Stimulated activated CD4-positive, alpha-beta T cell treated with anti-CD3 and anti-CD28 coated beads, Interleukin-1b, Interleukin-23, amount 100 ng/mL, for 48 hours (primary cell): ENCODE measurements at regions not wholly inside any gene's neighbourhood (a gene's known extent, or its start where the extent isn't known, plus 50 kb on each side); places are given as distances from the start of the nearest gene placed in this dataset.
A peak's percentile ranks its signal among the peaks of the same experiment; 100 is the strongest.

Source experiments
- DNase-seq: peaks from one replicate; pipeline ENCODE4 v3.0.0-alpha.2; 2020

DNA sequence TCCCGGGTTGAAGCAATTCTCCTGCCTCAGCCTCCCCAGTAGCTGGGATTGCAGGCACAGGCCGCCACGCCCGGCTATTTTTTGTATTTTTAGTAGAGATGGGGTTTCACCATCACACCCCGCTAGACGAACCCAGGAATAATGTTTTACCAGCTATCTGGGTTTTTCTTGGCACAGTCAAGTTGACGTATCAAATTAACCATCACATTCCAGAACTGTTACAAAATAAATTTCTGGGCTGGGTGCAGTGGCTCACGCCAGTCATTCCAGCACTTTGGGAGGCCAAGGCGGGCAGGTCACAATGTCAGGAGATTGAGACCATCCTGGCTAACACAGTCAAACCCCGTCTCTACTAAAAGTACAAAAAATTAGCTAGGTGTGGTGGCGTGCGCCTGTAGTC, 501.2 kb downstream of the SHISA9 start:
- DNase-seq: no peak

DNA sequence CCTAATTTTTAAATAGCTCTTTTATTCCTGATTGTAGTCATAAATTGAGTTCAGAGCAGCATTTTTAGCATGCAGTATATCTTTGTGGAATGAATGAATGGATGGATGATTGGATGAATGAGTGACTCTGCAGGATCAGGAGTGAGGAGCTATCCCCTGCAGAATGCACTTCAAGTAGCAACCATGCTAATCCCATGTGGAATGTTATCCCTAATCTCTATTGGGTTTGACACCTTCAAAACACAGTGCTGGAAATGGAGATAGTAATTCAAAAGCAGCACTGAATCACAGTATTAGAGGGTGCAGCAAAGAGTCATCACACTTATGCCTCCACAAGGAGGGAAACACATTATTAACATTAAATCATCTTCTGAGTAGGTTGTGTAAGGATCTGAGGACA, 501.9 kb downstream of the SHISA9 start:
- DNase-seq: no peak

DNA sequence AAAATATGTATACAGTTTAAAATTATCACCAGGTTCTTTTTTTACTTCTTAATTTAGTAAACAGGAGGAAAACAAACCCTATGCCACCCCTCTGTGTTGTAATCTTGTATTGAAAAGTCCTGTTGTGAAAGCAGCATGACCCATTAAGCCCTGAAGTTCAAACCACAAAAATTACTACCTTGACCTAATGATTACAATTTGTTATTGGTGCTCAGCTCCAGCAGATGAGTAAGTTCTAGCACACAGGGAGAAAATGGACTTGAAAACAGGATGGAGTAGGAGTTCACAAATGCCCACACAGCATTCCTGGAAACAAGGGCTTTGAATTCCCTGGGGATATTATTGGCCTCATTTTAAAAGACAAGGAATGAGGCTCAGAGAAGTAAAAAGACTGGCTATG, 505.8 kb upstream of the ERCC4 start:
- DNase-seq: no peak

DNA sequence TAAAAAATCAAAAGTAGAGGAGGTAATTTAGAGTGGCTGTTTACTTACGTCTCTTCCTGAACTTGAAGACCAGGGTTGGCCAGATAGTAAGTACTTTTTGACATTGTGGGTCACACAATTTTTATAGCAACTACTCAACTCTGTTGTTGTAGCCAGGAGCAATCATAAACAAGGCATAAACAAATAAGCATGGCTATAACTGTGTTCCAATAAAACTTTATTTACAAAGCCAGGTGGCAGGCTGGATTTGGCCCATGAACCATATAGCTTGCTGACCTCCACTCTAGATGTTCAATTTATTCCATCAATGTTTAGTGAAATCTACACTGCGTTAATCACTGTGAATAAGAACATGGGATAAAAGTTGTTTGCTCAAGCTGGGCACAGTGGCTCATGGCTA, 500.4 kb upstream of the ERCC4 start:
- no peak for DNase-seq

DNA sequence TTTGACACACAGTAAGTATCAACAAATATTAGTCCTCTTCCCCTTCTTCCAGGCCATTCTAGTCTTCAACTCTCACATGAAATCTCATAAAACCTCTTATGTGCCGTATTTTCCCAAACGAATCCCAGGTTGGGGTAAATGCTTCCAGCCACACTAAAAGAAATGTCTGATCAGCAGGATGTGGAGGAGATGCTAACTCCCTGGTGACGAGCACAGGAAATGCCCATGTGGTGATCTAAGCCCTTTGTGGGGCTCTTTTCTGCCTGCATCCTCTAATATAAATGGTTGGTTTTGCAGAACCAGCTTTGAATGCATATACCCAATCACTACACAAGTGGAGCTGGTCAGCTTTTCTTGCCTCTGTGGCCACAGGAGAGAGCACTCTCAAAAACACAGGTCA, 498.2 kb upstream of the ERCC4 start:
- DNase-seq: no peak

DNA sequence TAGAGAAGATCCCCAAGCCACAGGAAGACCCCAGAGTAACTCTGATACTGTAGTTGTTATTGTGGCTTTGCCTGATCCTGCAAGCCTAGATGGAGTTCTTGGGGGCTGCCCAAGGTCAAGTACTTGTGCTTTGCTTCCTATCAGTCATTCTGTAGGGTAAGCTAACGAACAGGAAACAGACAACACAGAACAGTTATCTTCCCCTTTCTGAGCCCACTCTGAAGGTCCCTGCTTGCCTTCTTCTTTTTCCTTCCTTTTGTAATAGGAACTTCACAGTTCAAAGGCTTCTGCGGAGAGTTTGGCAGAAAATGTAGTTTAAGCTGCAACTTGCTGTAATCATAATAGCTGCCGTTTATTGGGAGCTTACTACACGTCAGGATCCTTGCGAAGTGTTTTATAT, 494.1 kb upstream of the ERCC4 start:
- no peak for DNase-seq

DNA sequence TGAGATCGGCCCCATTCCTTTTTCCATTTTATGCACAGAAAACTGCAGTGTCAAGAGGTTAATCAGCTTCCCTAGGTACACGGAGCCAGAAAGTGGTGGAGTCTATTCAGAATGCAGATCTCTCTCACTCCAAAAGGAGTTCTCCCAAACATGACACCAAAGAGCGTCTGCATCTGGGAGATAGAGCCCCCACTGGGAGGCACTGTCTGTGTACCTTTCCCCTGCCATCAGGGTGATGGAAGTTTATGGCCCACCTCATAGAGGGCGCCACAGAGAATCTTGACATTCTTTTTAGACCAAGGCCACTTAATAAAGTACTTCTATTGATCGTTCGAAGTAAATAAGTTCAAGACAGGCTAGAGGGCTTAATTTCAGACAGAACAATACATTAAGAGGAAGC, 493.7 kb upstream of the ERCC4 start:
- no peak for DNase-seq

DNA sequence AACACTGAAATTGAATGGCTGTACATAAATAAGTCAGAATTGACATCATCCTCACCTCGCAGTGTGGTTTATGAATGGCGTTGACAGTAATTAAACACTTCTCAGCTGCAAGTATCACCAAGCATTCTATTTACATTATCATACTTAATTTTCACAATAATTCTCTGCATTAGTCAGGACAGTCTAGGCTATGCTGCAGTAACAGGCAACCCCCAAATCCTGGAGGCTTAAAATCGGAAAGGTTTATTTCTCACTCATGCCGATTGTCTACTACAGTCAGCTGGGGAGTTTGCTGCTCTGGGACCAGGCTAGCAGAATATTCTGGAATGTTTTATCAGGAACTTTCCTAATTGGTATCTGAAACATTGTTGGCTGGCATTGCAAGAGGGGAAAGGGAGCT, 493.2 kb upstream of the ERCC4 start:
- no peak for DNase-seq

DNA sequence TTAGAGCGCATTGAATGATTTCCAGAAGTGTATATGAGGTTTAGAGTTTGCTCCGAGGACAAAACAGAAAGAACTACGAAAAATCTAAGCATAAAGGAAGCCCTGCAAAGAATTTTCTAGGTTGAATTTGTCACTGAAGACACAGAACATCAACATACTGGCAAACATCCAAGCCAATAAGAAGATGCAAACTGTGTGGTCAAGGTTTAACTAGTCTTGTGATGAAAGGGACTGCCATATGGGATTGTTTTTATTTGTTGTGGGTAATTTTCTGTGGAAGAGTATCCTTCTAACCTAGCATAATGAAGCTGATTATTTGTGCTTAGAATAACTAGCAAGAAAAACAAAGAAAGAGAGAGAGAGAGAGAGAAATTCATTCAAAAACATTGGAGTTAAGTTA, 492.0 kb upstream of the ERCC4 start:
- DNase-seq: no peak

DNA sequence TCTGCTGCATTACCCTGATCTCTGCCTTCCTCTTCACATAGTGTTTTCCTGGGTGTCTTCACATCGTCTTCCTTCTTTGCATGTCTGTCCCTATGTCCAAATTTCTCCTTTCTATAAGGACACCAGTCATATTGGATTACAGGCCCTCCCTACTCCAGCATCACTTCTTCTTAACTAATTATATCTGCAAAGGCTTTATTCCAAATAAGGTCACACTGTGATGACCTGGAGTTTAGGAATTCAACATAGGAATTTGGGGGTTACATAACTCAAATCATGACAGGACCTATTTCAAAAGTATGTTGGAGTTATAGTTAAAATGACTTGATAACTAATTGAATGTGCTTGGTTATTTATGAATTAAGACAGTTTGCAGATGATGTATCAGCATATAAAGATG, 490.5 kb upstream of the ERCC4 start:
- no peak for DNase-seq

DNA sequence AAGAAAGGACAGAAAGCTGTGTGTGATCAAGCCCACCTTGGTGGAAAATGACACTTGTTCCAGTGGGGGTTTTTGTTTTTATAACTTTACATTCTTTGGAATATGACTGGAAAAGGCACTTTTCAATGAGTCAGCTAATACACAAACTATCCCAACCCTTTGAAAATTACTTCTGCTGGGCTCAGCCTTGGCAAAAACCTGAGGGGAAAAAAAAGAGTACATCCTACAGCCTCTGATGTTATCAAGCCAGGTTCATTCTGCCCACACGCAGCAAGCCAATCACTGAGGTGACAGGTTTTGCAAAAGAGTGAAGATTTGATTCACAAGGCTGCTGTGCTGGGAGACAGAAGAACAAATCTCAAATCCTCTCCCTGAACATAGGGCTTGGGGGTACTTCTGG, 484.5 kb upstream of the ERCC4 start:
- peak; percentile 2 for DNase-seq

DNA sequence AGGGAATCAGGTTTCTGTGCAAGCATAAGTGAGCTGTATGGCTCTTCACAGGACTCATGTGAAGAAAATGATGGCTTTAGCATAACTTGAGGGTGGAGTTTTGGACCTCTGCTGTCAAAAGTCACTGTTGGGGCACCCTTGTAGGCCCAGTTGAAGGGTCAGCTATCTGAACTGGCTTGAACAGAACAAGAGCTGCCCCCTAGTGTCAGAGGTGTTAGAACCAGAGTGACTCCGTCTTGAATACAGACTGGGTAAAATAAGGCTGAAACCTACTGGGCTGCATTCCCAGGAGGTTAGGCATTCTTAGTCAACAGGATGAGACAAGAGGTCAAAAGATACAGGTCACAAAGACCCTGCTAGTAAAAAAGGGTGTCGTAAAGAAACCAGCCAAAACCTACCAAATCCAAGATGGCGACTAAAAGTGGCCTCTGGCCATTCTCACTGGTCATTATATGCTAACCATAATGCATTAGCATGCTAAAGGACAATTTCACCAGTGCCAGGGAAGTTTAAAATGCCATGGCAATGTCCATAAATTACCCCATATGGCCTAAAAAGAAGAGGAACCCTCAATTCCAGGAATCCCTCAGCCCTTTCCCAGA, 484.0 kb upstream of the ERCC4 start:
- DNase-seq: no peak

DNA sequence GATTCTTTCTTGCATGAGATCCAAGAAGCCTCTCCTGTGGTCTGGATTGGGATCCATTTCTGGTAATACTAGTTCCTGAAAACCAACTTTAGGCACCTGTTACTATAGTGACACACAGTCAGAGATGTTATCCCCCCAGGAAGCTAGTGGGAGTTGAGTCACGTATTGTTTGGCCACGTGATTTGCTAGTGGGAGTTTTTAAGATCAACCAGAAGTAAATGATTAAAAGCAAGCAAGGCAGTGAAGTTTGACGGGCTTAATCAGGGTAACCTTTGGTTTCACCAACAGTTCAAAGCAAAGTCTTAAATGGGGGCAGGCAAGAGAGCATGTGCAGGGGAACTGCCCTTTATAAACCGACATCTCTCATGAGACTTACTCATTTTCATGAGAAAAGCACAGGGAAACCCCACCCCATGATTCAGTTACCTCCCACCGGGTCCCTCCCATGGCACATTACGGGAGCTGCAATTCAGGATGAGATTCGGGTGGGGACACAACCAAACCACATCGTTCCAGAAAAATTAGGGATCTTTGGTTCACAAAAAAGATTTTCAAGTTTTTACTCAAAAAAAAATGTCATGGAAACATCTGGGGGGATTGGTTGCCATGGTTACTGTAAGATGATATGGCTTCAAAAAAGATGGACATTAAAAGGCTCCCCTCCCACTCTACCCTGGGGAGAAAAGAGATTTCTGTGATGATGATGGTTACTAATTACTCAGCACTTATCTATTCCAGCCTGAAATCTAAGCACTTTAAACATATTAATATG, 483.1 kb upstream of the ERCC4 start:
- peak; percentile 13 for DNase-seq

DNA sequence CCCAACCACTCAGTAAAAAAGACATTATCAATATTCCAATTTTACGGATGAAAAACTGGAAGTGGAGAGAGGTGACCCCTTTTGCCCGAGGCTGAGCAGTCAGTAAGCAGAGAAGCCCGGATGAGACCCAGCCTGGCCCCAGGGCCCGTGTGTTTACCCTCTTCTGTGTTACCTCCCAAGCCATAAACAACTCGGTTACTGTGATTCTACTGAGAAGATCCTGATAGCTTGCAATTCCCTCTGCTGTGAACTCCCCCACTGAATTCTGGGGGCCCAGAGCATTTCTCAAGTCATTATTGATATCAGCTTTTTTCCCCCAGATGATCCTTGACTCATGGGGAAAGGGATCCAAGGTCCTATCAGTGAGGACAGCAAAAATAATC, 482.6 kb upstream of the ERCC4 start:
- DNase-seq: no peak

DNA sequence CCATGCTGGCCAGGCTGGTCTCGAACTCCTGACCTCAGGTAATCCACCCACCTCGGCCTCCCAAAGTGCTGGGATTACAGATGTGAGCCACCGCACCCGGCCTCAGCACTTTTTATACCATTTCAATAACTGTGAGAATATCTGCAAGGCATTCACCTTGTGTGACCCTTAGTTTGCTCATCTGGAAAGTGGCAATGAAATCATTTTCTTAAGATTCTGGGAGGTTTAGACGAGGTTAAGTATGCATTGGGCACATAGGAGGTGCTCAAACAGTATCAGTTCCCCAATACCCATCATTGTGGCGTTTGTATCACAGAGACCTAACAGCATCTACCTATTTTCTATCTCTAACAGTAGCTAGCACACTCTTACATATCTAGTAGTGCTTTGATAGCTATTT, 481.9 kb upstream of the ERCC4 start:
- no peak for DNase-seq

DNA sequence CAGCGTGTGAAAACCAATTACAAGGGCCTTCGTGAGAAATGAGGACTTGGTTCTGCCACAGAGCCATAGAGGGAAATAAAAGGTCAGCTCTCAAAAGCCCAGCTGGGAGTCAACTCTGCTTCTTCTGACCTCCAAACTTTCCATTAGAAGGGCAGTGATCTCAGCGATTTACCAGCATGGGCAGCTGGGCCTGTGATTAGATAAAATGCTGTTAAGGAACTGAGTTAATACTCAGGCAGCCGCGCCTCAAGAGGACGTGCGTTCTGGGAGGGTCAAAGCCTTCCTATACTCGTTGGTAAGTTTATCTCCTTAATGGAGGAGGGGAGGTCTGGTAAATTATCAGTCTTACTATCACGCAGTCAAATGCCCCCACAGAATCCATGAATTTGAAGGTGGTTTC, 480.2 kb upstream of the ERCC4 start:
- no peak for DNase-seq

DNA sequence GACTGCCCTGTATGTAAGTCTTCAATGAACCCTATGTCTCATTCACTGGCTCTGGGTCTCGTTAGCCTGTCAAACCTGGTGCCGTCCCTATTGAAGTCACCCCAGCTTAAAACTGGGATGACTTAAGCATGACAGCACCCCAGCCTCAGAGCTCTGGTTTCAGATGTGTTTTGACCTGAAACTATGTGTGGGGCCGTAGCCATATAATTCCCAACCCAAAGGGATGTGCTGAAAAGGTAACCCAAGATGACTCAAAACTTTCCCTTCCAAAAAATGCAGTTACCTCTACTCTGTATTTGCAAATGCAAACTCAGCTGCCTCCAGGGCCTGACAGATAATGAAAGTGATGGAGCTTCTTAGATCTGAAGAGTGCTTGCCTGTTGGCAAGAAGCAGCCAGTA, 478.3 kb upstream of the ERCC4 start:
- peak; percentile 21 for DNase-seq

DNA sequence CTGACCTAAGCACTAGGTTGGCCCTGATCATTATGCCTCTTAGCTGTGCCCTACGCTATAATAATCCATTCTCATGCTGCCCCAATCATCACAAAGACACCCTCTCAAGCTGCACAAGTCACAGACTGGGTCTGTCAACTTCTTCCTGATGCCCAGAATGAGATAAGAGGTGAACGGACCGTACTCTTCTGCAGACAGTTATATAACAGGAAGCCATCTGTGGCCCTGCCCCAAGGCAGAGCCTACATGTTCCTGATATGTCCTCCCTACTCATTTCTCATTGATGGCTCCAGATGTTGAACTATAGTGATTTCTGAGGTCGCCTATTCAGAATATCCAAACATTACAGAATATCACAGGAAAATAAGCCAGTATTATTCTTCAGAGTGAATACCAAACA, 471.6 kb upstream of the ERCC4 start:
- no peak for DNase-seq

DNA sequence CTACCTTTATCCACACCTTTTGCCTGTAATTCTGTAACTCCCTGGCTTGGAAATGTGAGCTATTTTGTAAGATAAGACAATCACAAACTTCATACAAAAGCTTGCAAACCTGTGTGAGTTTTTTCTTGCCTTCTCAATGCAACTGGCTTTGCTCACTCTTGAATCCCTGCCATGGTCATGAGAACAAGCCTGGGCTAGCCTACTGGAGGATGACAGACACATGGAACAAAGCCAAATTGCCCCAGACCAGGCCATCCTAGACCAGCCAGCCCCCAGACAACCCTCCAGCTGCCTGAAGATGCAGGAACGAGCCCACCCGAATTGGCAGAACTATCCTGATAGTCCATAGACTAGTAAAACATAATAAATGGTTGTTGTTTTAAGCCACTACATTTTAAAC, 466.6 kb upstream of the ERCC4 start:
- no peak for DNase-seq

DNA sequence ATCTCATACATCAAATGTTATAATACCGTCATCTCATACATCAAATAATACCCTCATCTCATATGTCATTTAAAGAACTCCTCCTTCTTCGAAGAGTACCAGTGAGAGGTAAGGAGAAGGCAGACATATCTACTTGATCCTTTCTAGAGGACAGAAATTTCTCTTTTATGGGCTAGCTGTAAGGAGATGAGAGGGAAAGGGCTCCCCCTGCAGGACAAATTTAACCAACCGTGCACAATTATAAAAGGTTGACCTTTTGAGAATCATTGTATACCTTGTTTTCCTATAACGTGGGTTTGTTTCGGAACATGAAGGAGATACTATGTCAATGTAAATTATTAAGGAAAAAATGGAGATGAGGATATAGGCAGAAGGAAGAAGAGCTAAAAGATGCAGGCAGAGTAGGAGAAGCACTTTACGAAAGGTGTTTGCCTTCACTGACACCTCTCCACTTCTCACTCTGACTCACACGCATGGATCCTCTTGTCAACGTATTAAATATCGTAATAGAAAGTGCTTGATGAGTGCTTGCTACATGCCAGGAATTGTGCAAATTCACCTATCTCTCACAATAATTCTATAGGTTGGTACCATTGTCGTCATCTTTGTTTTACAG, 465.9 kb upstream of the ERCC4 start:
- peak; percentile 4 for DNase-seq

DNA sequence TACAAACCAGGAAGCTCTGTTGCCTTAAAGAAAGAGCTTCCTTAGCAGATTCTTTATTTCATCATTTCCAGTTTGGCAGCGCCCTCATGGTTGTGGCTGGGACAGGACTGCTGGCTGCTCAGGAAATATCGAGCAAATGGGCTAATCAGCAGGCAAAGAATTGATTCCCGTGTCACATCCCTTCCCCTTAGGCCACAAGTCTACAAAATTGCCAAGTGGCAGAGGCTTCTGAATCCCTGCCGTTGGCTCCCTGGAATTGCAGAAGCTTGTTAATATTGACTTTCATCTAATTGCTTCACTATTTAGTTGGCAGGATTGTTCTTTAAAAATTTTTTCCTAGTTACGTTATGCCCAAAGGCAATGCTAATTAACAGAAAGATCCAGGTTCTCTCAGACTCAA, 456.3 kb upstream of the ERCC4 start:
- no peak for DNase-seq

DNA sequence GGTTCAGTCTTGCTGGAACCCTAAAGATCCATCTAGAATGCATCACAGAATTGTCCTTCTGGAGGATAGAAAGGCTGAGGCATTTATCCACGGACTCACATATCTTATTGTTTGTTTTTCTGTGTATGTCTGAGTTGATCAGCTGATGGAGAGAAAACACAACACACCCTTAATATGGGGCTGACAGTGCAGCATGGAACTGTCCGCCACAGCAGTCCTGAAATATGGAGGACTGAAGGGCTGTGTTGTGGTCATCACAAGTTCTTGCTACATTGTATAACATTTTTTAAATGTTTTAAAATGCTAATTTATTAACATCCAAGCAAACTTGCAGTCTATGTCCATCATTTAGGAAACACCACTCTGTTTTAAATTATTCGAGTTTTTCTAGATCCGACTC, 448.9 kb upstream of the ERCC4 start:
- no peak for DNase-seq

DNA sequence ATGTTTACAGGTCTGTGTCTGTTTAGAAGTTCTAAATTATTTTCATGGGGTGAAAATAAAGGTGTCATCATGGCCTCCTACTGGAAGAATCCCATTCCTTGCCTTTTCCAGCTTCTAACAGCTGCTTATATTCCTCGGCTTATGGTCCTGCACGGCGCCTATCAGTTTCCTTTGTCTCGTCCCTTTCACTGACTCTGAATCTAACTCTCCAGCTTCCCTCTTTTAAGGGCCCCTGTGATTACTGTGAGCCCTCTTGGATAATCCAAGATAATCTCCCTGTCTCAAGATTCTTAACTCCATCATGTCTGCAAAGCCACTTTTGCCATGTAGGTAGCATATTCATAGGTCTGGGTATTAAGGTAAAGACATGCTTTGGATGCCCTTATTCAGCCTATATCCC, 441.0 kb upstream of the ERCC4 start:
- DNase-seq: no peak

DNA sequence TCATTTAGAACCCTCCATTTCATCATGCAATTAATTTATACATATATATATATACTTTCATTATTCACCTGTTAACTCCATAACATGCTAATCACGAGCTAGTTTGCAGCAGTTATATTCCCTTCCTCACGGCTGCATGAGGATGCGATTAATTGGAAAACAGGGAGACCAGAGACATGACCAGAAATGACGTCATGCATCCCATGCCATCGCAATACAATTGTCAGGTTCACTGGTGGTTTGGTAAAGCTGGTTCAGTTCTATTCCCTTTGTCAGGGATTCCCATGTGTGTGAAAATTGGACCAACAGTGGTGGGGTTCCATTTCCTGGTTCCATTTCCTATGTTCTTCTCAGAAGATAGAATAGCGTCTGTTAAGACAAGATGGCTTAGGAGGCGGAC, 440.4 kb upstream of the ERCC4 start:
- no peak for DNase-seq

DNA sequence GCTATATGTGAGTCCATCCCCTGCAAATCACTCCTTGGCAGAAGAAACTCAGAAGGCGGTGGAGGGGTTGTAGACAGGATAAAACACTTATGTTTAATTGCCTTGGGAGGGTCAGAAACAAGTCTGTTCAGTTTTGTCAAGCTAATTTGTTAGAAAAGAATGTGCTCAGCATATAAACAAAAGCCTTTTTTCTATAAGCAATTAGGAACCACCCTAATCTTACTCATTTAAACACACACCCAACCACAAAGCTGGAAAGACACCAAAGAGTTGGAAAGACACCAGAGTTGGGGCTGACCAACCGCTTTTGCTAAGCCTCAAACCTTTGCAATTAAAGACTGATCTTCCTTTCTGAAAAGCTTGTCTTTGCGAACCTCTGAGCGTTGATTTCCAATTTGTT, 439.2 kb upstream of the ERCC4 start:
- DNase-seq: no peak
